ENCODE measurements at regions not wholly inside any gene's neighbourhood (a gene's known extent, or its start where the extent isn't known, plus 50 kb on each side); places are given as distances from the start of the nearest gene placed in this dataset.
"Not testable (repeated sequence)": the region's sequence is repeated elsewhere in the genome, so short reads cannot be mapped to it uniquely, and the experiment has no call there.

- DNase-seq: no peak
Measured at GRCh38 chr6:120786682-120787081, 547.6 kb downstream of the TBC1D32 start.

- no peak for DNase-seq
Measured at GRCh38 chr6:120786256-120786655, 548.0 kb downstream of the TBC1D32 start.

- no peak for DNase-seq
Measured at GRCh38 chr6:120785459-120786086, 548.7 kb downstream of the TBC1D32 start.

- DNase-seq: no peak
Measured at GRCh38 chr6:120779441-120779840, 554.8 kb downstream of the TBC1D32 start.

GRCh38 chr6:120775698-120776097 is 558.6 kb downstream of the TBC1D32 start:
- no peak for DNase-seq

GRCh38 chr6:120774275-120774674 is 560.0 kb downstream of the TBC1D32 start:
- no peak for DNase-seq

- no peak for DNase-seq
Measured at GRCh38 chr6:120771019-120771418, 563.3 kb downstream of the TBC1D32 start.

GRCh38 chr6:120764312-120764711 is 570.0 kb downstream of the TBC1D32 start:
- DNase-seq: no peak

- DNase-seq: no peak
Measured at GRCh38 chr6:120759570-120759969, 574.7 kb downstream of the TBC1D32 start.

- DNase-seq: not testable (repeated sequence)
Measured at GRCh38 chr6:120748574-120748973, 585.7 kb downstream of the TBC1D32 start.

- DNase-seq: no peak
Measured at GRCh38 chr6:120736740-120737139, 597.5 kb downstream of the TBC1D32 start.

GRCh38 chr6:120735641-120736040 is 598.6 kb downstream of the TBC1D32 start:
- no peak for DNase-seq

GRCh38 chr6:120711255-120711654 is 623.0 kb downstream of the TBC1D32 start:
- DNase-seq: no peak

- DNase-seq: no peak
Measured at GRCh38 chr6:120700001-120700400, 634.3 kb downstream of the TBC1D32 start.

- no peak for DNase-seq
Measured at GRCh38 chr6:120686492-120686891, 647.8 kb downstream of the TBC1D32 start.

- no peak for DNase-seq
Measured at GRCh38 chr6:120682145-120682544, 652.1 kb downstream of the TBC1D32 start.

GRCh38 chr6:120681204-120681603 is 653.1 kb downstream of the TBC1D32 start:
- no peak for DNase-seq

- no peak for DNase-seq
Measured at GRCh38 chr6:120675886-120676285, 658.4 kb downstream of the TBC1D32 start.

- DNase-seq: no peak
Measured at GRCh38 chr6:120671519-120671918, 662.8 kb downstream of the TBC1D32 start.

- DNase-seq: no peak
Measured at GRCh38 chr6:120652506-120652905, 681.8 kb downstream of the TBC1D32 start.

GRCh38 chr6:120648713-120649112 is 685.6 kb downstream of the TBC1D32 start:
- no peak for DNase-seq

GRCh38 chr6:120646101-120646500 is 688.2 kb downstream of the TBC1D32 start:
- DNase-seq: no peak

GRCh38 chr6:120632975-120633374 is 701.3 kb downstream of the TBC1D32 start:
- DNase-seq: no peak

GRCh38 chr6:120627612-120628011 is 706.7 kb downstream of the TBC1D32 start:
- no peak for DNase-seq

- no peak for DNase-seq
Measured at GRCh38 chr6:120622127-120622631, 712.1 kb downstream of the TBC1D32 start.
